GM23338 (cell line): ENCODE measurements at regions not wholly inside any gene's neighbourhood (a gene's known extent, or its start where the extent isn't known, plus 50 kb on each side); places are given as distances from the start of the nearest gene placed in this dataset.

Source experiments
- ATAC-seq: fragments of 200-7000 bp; cut with Tn5 transposase; 3 replicates; pipeline ENCODE4 v1.9.1; 2020
- DNase-seq: peaks from one replicate; pipeline ENCODE4 v3.0.0-alpha.2; 2015; ENCODE audit warnings: low spot score
- H2AFZ ChIP-seq: fragments of 200-600 bp; sonication (generic); 2 replicates; pipeline ENCODE4 v1.8.0; 2016; ENCODE audit warnings: antibody characterized with exemption, mild to moderate bottlenecking, moderate library complexity
- H3F3A ChIP-seq: fragments of 200-600 bp; sonication (generic); replicated peaks from 2 replicates; pipeline ENCODE4 v1.8.0; 2017; ENCODE audit warnings: antibody characterized with exemption, mixed run types, low read depth
- H3K27ac ChIP-seq: fragments of 200-600 bp; sonication (generic); 2 replicates; pipeline ENCODE4 v1.6.1; 2016; ENCODE audit warnings: low read depth
- H3K27me3 ChIP-seq: fragments of 200-600 bp; sonication (generic); 2 replicates; pipeline ENCODE4 v1.8.0; 2016; ENCODE audit warnings: mild to moderate bottlenecking, mixed run types, moderate library complexity; ENCODE audit not compliant: insufficient read depth
- H3K36me3 ChIP-seq: fragments of 200-600 bp; sonication (generic); 2 replicates; pipeline ENCODE4 v1.8.0; 2016; ENCODE audit warnings: mild to moderate bottlenecking; ENCODE audit not compliant: insufficient read depth
- H3K4me1 ChIP-seq: fragments of 200-600 bp; sonication (generic); 2 replicates; pipeline ENCODE4 v1.8.0; 2016; ENCODE audit warnings: mild to moderate bottlenecking, moderate library complexity; ENCODE audit not compliant: insufficient read depth
- H3K4me2 ChIP-seq: fragments of 200-600 bp; sonication (generic); 2 replicates; pipeline ENCODE4 v1.7.1; 2017; ENCODE audit warnings: mixed run types
- H3K4me3 ChIP-seq: fragments of 200-600 bp; sonication (generic); 2 replicates; pipeline ENCODE4 v1.6.1; 2016; ENCODE audit warnings: mixed run types
- H3K79me2 ChIP-seq: fragments of 200-600 bp; sonication (generic); replicated peaks from 2 replicates; pipeline ENCODE4 v1.8.0; 2017; ENCODE audit warnings: mild to moderate bottlenecking; ENCODE audit not compliant: insufficient read depth
- H3K9me2 ChIP-seq: fragments of 200-600 bp; sonication (generic); 2 replicates; pipeline ENCODE4 v1.8.0; 2017; ENCODE audit not compliant: insufficient read depth
- H4K20me1 ChIP-seq: fragments of 200-600 bp; sonication (generic); replicated peaks from 2 replicates; pipeline ENCODE4 v1.8.0; 2017; ENCODE audit warnings: mild to moderate bottlenecking; ENCODE audit not compliant: insufficient read depth
- H3K27ac Mint-ChIP-seq: 2 replicates; pipeline ENCODE4 v1.8.0; 2020; ENCODE audit warnings: inconsistent platforms, mild to moderate bottlenecking, moderate library complexity, mixed read lengths
- H3K27me3 Mint-ChIP-seq: 3 replicates; pipeline ENCODE4 v1.8.0; 2022; ENCODE audit warnings: low read depth, mild to moderate bottlenecking, moderate library complexity, mixed read lengths, inconsistent platforms; ENCODE audit not compliant: insufficient read depth, poor library complexity
- H3K36me3 Mint-ChIP-seq: 3 replicates; pipeline ENCODE4 v1.8.0; 2021; ENCODE audit warnings: low read depth, mild to moderate bottlenecking, inconsistent platforms, moderate library complexity, mixed read lengths
- H3K4me1 Mint-ChIP-seq: 3 replicates; pipeline ENCODE4 v1.8.0; 2020; ENCODE audit warnings: mild to moderate bottlenecking, inconsistent platforms, mixed read lengths
- H3K4me3 Mint-ChIP-seq: 3 replicates; pipeline ENCODE4 v1.8.0; 2021; ENCODE audit warnings: moderate library complexity, mild to moderate bottlenecking, inconsistent platforms, mixed read lengths
- H3K9me3 Mint-ChIP-seq: 3 replicates; pipeline ENCODE4 v1.8.0; 2020; ENCODE audit warnings: moderate library complexity, mild to moderate bottlenecking, inconsistent platforms, mixed read lengths
- CREB1 ChIP-seq: fragments of 250-450 bp; sonication (Bioruptor Pico); IDR thresholded peaks from 2 replicates; pipeline ENCODE4 v1.5.0; 2020; ENCODE audit warnings: low read depth, mild to moderate bottlenecking, moderate library complexity
- CTCF ChIP-seq, 2 experiments: fragments of 200-600 bp in 1 of 2; sonication (generic) in 1 of 2; conservative IDR thresholded peaks; 2 replicates each; pipeline versions ENCODE4 v1.5.1 to v1.6.1; 2016 to 2017; ENCODE audit warnings: antibody characterized with exemption in 2 of 2, low read depth in 2 of 2, mild to moderate bottlenecking in 2 of 2, moderate library complexity in 1 of 2
- EZH2 ChIP-seq: fragments of 200-600 bp; sonication (generic); IDR thresholded peaks from one replicate; pipeline ENCODE4 v1.8.0; 2017; ENCODE audit warnings: antibody characterized with exemption, mild to moderate bottlenecking, low read depth; ENCODE audit not compliant: unreplicated experiment
- EZH2phosphoT487 ChIP-seq: fragments of 200-600 bp; sonication (generic); IDR thresholded peaks from one replicate; pipeline ENCODE4 v1.8.1; 2018; ENCODE audit warnings: antibody characterized with exemption; ENCODE audit not compliant: unreplicated experiment
- JUNB ChIP-seq: IDR thresholded peaks from one replicate; pipeline ENCODE4 v1.6.1; 2016; ENCODE audit warnings: antibody characterized with exemption; ENCODE audit not compliant: unreplicated experiment
- NANOG ChIP-seq: IDR thresholded peaks from 2 replicates; pipeline ENCODE4 v1.6.1; 2016; ENCODE audit warnings: antibody characterized with exemption, borderline replicate concordance
- POLR2AphosphoS5 ChIP-seq: IDR thresholded peaks from 2 replicates; pipeline ENCODE4 v1.6.1; 2016; ENCODE audit warnings: antibody characterized with exemption, low read depth
- STAT1 ChIP-seq: IDR thresholded peaks from one replicate; pipeline ENCODE4 v1.6.1; 2016; ENCODE audit warnings: antibody characterized with exemption; ENCODE audit not compliant: unreplicated experiment
- ZNF114 ChIP-seq: fragments of 250-450 bp; sonication (Bioruptor Pico); IDR thresholded peaks from 2 replicates; pipeline ENCODE4 v1.5.0; 2020; ENCODE audit warnings: mild to moderate bottlenecking, moderate library complexity
- ZNF331 ChIP-seq: fragments of 250-450 bp; sonication (Bioruptor Pico); IDR thresholded peaks from 2 replicates; pipeline ENCODE4 v1.5.0; 2020; ENCODE audit warnings: low read depth, mild to moderate bottlenecking, moderate library complexity
- TF ChIP-seq, protein P1 (sequence below): IDR thresholded peaks from one replicate; pipeline ENCODE4 v1.6.1; 2018; ENCODE audit warnings: antibody characterized with exemption; ENCODE audit not compliant: unreplicated experiment
- TF ChIP-seq, protein P2 (sequence below): IDR thresholded peaks from 2 replicates; pipeline ENCODE4 v1.6.1; 2016; ENCODE audit warnings: antibody characterized with exemption
- TF ChIP-seq, protein P3 (sequence below): fragments of 250-450 bp; sonication (Bioruptor Pico); IDR thresholded peaks from 2 replicates; pipeline ENCODE4 v1.5.0; 2020; ENCODE audit warnings: mild to moderate bottlenecking, moderate library complexity

GRCh38 chr5:124245276-124245675, 501.2 kb downstream of the ZNF608 start:
- no peaks in the 10 kb centered on the region for H3K79me2 ChIP-seq
- no peaks in the 10 kb centered on the region for H3K4me1 ChIP-seq
- Mint-ChIP-seq H3K9me3 (peaks cover 68% of the 10 kb centered on the region), H3K4me3 (no peak overlapping the region), H3K4me1 (no peaks in the 10 kb centered on the region), H3K27ac (no peak overlapping the region), H3K36me3 (peaks cover 72% of the 10 kb centered on the region), H3K27me3 (peaks cover 7% of the 10 kb centered on the region)
- no peak for ATAC-seq
- TF ChIP-seq ZNF331 (CRISPR knock-in tag) (no peak), ZNF114 (no peak), JUNB (no peak), CREB1 (CRISPR knock-in tag) (no peak), POLR2AphosphoS5 (no peak), NANOG (no peak), EZH2 (no peak), STAT1 (no peak), EZH2phosphoT487 (no peak), CTCF (conservative IDR thresholded peaks at IDR 0.05; ENCODE audit: low read depth in 2 of 2) (no peak)
- TF ChIP-seq, protein P1, sequence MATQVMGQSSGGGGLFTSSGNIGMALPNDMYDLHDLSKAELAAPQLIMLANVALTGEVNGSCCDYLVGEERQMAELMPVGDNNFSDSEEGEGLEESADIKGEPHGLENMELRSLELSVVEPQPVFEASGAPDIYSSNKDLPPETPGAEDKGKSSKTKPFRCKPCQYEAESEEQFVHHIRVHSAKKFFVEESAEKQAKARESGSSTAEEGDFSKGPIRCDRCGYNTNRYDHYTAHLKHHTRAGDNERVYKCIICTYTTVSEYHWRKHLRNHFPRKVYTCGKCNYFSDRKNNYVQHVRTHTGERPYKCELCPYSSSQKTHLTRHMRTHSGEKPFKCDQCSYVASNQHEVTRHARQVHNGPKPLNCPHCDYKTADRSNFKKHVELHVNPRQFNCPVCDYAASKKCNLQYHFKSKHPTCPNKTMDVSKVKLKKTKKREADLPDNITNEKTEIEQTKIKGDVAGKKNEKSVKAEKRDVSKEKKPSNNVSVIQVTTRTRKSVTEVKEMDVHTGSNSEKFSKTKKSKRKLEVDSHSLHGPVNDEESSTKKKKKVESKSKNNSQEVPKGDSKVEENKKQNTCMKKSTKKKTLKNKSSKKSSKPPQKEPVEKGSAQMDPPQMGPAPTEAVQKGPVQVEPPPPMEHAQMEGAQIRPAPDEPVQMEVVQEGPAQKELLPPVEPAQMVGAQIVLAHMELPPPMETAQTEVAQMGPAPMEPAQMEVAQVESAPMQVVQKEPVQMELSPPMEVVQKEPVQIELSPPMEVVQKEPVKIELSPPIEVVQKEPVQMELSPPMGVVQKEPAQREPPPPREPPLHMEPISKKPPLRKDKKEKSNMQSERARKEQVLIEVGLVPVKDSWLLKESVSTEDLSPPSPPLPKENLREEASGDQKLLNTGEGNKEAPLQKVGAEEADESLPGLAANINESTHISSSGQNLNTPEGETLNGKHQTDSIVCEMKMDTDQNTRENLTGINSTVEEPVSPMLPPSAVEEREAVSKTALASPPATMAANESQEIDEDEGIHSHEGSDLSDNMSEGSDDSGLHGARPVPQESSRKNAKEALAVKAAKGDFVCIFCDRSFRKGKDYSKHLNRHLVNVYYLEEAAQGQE = no peak
- TF ChIP-seq, protein P2, sequence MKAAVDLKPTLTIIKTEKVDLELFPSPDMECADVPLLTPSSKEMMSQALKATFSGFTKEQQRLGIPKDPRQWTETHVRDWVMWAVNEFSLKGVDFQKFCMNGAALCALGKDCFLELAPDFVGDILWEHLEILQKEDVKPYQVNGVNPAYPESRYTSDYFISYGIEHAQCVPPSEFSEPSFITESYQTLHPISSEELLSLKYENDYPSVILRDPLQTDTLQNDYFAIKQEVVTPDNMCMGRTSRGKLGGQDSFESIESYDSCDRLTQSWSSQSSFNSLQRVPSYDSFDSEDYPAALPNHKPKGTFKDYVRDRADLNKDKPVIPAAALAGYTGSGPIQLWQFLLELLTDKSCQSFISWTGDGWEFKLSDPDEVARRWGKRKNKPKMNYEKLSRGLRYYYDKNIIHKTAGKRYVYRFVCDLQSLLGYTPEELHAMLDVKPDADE = no peak
- TF ChIP-seq, protein P3, sequence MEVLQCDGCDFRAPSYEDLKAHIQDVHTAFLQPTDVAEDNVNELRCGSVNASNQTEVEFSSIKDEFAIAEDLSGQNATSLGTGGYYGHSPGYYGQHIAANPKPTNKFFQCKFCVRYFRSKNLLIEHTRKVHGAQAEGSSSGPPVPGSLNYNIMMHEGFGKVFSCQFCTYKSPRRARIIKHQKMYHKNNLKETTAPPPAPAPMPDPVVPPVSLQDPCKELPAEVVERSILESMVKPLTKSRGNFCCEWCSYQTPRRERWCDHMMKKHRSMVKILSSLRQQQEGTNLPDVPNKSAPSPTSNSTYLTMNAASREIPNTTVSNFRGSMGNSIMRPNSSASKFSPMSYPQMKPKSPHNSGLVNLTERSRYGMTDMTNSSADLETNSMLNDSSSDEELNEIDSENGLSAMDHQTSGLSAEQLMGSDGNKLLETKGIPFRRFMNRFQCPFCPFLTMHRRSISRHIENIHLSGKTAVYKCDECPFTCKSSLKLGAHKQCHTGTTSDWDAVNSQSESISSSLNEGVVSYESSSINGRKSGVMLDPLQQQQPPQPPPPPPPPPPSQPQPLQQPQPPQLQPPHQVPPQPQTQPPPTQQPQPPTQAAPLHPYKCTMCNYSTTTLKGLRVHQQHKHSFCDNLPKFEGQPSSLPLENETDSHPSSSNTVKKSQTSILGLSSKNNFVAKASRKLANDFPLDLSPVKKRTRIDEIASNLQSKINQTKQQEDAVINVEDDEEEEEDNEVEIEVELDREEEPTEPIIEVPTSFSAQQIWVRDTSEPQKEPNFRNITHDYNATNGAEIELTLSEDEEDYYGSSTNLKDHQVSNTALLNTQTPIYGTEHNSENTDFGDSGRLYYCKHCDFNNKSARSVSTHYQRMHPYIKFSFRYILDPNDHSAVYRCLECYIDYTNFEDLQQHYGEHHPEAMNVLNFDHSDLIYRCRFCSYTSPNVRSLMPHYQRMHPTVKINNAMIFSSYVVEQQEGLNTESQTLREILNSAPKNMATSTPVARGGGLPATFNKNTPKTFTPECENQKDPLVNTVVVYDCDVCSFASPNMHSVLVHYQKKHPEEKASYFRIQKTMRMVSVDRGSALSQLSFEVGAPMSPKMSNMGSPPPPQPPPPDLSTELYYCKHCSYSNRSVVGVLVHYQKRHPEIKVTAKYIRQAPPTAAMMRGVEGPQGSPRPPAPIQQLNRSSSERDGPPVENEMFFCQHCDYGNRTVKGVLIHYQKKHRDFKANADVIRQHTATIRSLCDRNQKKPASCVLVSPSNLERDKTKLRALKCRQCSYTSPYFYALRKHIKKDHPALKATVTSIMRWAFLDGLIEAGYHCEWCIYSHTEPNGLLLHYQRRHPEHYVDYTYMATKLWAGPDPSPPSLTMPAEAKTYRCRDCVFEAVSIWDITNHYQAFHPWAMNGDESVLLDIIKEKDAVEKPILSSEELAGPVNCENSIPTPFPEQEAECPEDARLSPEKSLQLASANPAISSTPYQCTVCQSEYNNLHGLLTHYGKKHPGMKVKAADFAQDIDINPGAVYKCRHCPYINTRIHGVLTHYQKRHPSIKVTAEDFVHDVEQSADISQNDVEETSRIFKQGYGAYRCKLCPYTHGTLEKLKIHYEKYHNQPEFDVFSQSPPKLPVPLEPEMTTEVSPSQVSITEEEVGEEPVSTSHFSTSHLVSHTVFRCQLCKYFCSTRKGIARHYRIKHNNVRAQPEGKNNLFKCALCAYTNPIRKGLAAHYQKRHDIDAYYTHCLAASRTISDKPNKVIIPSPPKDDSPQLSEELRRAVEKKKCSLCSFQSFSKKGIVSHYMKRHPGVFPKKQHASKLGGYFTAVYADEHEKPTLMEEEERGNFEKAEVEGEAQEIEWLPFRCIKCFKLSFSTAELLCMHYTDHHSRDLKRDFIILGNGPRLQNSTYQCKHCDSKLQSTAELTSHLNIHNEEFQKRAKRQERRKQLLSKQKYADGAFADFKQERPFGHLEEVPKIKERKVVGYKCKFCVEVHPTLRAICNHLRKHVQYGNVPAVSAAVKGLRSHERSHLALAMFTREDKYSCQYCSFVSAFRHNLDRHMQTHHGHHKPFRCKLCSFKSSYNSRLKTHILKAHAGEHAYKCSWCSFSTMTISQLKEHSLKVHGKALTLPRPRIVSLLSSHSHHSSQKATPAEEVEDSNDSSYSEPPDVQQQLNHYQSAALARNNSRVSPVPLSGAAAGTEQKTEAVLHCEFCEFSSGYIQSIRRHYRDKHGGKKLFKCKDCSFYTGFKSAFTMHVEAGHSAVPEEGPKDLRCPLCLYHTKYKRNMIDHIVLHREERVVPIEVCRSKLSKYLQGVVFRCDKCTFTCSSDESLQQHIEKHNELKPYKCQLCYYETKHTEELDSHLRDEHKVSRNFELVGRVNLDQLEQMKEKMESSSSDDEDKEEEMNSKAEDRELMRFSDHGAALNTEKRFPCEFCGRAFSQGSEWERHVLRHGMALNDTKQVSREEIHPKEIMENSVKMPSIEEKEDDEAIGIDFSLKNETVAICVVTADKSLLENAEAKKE (CRISPR knock-in tag) = no peak
- no peaks in the 10 kb centered on the region for H3K27me3 ChIP-seq
- no peaks in the 10 kb centered on the region for H3F3A ChIP-seq
- 0 out of 2 replicates have a peak, but pooled peaks cover 6% of the 10 kb centered on the region for H3K9me2 ChIP-seq
- H4K20me1 ChIP-seq = no peaks in the 10 kb centered on the region
- DNase-seq = no peak
- no peak overlapping the region for H3K4me2 ChIP-seq
- H3K27ac ChIP-seq = no peak overlapping the region
- no peak overlapping the region for H2AFZ ChIP-seq
- H3K36me3 ChIP-seq = peaks cover 13% of the 10 kb centered on the region; the same call in 1 of the 2 replicates
- H3K4me3 ChIP-seq = no peak overlapping the region
